ENCODE measurements at regions not wholly inside any gene's neighbourhood (a gene's known extent, or its start where the extent isn't known, plus 50 kb on each side); places are given as distances from the start of the nearest gene placed in this dataset.

DNA sequence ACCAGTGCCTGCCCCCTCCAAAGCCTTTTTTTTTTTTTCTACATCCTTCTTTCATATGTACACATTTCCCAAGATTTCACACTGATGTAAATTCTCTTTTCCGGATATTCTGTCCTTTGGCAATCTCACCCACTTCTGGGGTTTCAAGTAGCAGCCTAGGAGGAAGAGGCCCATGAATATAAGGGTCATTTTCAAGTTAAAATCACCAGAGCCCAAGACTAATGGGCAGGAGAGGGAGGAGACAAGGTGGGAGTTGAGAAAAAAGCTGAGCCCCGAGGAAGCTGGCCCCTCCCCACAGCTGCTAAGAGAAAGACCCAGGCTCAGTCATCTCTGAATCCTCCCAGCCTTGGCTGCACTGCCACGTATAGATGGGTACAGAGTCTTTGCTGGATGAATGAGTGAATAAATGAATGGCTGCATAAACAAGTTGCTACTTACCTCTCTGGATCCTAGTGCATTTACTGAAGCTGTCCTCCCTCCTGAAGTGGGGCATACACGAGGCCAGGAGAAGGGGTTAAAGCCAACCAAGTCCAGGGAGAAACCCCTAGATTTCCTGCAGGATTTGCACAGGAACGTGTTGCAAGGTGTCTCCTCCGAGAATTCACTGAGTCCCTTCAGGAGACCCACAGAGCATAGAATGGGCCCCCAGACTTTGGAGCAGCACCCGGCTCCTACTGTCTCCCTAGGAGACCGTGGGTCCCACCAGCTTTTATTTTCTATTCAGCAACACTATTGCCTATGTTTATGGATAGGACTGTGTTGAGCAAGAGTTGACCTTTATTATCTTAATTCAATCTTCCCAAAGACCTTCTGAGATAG, 100.8 kb upstream of the LIPC start:
- DNase-seq = no peak

DNA sequence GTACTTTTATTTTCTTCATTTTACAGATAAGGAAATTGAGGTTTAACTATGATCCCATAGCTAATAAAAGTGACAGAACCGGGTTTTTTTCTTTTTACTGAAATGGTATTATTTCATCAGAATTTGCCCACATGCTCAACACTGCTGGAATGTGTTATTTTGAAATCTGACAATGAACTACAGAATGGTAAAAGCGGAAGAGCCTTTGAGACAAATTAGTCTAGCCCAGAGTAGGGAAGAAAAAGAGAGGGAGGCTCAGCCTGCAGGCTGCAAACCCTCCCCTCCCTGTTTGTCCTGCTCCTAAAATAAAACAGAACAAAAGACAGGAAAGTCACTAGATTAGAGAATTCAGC, 100.3 kb upstream of the LIPC start:
- DNase-seq = no peak

DNA sequence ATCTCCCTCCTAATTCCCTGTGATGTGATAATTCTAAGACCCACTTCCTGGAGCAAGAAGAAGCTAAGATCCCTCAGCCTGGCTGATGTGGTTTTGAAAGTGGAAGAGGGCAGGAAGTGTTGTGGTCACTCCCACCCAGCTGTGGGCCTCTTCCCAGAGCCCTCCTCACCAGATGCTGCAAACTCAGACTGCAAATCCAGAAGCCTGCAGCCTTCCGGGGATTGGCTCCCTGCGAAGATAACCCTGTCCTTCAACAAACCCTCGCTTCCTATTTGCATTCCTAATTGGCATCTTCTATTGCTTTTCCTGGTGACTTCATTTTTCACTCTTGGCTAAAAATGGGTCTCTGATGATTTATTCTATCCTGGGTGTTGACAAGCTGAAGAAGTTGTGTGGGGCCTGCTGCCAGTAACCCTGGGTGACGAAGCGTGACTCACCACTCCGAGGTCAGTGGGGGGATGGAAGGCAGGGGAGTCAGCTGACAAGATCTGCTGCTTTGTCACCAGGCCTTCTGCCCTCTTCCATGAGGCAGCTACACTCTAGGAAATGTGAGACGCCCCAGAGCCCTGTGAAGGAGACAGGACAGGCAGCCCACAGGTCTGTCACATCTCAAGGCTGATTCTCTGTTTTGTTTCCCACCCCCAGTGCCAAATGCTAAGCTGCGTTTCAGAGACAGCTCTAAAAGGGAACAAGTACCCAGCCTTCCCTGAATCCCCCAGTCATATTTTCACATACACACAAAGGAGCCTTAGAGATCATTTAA, 99.7 kb upstream of the LIPC start:
- peak; percentile 19 for DNase-seq

DNA sequence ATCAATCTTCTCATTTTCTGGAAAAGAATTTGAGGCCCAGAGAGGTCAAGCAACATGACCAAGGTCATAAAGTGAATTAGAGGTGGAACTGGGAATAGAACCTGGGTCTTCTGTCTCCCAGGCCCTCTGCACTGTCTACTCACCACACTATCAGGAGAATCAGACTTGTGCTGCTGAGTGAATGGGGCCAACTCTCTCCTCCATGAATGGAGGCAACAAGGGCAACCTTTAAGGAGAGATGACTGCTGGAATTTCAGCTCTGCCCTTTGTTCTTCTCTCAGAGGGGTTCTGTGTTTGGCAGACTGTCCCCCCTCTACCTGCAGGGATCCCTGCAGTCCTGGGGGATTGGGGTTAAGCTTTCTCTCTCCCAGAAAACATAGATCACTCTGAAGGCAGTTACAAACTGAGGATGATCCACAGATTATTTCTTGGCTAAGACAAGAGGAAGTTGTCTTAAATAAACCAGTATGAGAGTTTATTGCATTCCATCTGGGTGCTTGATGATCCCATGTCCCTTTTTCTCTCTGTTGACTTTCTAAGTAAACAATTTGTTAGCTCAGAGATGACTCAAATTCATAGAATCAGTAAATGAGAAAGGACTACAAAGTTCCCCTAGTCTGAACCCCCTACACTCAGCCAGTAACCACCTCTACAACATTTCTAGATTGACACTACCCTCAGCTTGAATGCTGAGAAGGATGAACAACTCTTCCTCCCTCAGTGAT, 99.0 kb upstream of the LIPC start:
- no peak for DNase-seq

DNA sequence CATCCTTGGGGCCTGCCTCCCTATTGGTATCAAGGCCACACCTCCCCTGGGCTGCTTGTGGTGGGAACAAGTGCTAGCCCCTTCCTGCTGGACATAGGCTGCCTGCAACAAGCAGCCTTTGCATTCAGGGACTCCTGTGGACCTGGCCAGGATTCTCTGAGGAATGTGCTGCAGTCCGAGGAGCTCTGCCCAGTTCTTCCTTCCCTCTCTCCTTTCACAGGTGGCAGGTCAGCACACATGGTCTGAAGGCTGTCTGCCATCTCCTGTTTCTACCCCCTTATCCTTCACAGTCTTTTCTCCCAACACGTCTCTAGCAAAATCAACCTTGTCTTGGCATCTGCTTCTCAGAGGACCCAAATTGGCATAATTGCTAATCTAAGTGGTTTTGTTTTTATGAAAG, 97.0 kb upstream of the LIPC start:
- no peak for DNase-seq

- DNase-seq = no peak
Observed at GRCh38 chr15:58336161-58336560, 95.6 kb upstream of the LIPC start.

- no peak for DNase-seq
Observed at GRCh38 chr15:58340176-58340575, 91.6 kb upstream of the LIPC start.

- no peak for DNase-seq
Observed at GRCh38 chr15:58342508-58342907, 89.3 kb upstream of the LIPC start.

DNA sequence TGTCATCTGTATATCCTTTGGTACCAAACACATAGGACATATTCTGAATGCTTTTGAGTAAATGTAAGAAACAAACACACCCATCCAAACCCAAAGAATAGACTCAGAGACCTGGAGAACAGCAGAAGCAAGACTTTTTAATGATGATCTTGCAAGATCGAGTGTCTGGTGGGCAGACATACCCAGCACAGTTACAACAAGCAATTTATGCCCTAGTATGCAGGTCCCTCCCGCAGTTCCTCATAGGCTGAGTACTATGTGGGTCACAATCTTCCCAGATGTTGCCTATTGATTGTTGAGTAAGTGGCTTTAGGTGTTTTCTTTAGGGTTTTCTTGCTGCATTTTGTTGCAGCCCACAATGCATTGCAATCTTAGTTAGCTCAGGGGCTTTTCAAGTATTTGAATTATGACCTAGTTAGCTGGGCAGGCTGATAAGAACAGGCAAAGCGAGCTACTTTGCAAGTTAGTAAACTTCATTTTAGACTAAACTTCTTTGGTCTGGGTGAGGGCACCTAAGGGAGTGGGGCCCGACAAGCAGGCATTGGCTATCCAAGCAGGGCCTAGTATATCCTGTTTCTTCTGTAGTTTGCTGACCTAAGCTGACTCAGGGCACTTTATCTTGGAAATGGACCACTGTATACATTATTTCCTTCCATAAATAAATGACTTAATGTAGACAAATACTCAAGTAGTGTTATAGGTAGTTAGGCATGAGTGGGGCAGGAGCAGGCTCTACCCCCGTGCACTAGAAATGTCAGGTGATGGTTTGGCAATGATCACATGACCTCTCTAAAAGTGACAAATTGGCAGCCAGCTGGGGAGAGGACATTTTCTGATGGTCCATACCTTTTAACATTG, 87.3 kb upstream of the LIPC start:
- no peak for DNase-seq

- DNase-seq = no peak
Observed at GRCh38 chr15:58346361-58346760, 85.4 kb upstream of the LIPC start.

DNA sequence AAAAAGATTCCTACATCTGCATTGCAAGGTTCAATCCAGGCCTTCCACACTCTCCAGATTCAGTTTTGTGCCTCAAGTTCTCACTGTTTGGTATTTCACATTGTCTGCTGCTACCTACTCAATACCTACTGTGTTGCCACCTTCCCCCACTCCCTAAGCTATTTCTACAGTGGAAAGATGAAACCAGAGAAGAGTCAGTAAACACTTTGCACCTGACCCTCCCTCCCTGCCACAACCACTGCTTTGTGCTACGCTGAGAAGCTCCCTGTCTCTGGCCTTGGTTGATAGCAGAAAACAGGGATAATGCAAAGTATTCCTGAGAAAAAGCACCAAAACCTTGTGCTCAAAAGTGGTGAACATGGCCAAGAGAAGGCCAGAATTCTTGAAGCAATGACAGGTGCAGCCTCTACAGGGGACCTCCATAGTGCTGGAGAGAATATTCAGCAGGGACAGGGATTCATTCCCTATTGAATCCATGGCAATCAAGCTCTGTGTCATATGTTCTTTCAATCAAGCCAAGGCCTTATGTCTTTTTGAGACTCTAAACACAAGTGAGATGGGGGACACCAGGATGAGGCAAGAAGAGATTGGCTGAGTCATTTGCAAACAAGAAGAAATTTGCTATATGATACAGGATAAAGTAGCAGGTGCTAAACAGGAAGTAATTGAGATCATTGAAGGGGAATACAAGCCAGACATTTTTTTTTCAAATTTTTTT, 83.5 kb upstream of the LIPC start:
- no peak for DNase-seq

DNA sequence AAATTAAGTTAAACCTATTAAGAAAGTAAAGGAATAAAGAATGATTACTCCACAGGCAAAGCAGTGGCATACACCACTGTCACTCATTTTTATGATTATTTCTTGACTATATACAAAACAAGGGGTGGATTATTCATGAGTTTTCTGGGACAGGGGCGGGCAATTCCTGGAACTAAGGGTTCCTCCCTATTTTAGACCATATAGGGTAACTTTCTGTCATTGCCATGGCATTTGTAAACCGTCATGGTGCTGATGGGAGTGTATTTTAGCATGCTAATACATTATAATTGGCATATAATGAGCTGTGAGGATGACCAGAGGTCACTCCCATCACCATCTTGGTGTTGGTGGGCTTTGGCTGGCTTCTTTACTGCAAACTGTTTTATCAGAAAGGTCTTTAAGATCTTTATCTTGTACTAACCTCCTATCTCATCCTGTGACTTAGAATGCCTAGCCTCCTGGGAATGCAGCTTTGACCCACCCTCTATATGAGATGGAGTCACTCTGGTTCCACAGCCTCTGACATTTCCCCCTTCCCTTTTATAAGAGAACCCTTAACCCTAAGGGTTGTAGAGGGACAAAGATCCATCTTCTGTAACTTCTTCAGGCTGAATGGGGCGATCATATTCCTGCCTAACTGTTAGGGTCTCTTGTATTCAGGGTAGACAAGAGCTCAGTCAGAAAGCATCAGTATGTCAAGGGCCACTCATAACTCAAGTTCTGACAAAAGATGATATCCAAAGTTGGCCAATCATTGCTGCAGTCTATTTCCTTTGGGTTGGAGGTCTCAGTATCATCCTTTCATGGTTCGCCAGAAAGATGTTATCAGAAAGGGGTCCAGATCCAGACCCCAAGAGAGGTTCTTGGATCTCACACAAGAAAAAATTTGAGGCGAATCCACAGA, 79.5 kb upstream of the LIPC start:
- no peak for DNase-seq

- DNase-seq = no peak
Observed at GRCh38 chr15:58355382-58355971, 76.3 kb upstream of the LIPC start.

DNA sequence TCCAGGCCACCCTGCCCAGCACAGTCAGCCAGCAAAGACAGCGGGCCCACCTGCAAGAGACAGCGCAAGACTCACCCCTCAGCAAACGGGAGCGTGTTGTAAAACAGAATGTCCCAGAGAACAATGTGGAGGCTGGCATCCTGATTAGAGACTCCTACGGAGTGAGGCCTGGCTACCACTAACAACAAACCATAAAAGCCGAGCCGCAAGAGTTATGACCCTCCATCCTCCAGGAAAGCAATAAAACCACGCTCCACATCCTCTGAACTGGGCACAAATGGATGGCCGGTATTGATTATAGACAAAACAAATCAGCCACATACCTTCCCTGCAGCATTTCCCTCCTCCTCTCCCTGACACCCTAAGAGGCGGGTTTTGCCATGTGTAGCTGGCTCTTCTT, 75.8 kb upstream of the LIPC start:
- no peak for DNase-seq

DNA sequence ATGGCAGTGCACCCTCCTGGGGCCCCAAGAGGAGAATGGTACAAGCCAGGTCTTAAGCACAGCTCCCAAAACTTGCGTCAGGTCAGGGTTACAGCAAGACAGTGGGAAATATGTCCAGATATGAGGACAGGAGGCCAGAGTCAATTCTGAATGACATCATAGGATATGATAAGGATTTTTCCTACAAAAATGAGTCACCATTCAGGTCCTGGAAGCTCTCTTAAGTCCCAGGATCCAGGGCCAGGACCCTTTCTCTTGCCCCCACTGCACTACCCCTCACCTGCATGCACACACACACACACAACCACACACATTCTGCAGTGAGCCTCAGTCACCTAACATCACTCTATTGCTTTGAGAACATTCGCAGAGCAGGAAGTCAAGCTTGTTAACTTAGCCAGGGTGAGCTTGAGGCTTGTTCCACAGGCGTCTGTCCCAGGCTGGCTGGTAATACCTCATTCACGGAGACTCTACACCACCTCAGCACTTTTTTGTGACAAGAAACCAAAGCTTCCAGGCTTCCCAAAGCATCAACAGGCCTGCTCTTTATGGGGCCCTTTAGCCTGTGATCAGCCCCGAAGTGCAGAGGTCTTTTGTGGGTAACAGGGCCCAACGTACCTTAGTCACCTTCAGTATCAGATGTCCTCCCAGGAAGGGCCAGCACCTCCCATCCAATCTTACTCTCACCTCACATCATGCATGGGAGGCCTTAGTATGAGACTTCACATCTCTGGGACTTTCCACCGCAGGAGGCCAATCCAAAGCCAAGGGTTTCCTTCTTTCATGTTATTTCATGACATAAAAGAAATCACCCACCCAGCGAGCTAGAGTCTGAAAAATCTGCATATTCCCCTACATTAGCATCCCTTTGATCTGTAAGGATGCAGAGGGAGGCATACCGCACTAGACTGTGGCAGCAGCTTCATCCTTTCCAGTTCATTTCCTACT, 74.0 kb upstream of the LIPC start:
- DNase-seq = no peak

DNA sequence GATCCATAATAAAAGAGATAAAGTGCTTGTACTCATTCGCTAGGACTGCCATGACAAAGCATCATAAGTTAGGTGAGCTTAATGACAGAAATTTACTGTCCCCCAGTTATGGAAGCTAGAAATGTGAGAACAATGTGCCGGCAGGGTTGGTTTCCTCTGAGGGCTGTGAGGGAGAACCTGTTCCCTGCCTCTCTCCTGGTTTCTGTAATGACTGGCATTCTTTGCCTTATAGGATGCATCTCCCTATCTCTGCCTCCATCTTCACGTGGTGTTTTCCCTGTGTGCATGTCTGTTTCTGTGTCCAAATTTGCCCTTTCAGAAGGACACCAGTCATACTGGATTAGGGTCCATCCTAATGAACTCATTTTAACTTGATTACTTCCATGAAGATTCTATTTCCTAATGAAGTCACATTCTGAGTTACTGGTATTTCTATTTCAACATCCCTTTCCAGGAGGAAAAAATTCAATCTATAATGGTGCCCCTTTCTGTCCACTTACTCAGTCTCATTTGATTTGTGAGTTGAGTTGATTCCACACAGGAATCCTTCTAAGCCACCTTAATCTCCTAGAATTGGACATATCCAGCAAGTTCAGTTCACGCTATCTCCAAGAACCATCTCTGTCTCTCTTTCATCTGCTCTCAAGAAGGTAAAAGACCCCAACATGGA, 71.2 kb upstream of the LIPC start:
- no peak for DNase-seq

DNA sequence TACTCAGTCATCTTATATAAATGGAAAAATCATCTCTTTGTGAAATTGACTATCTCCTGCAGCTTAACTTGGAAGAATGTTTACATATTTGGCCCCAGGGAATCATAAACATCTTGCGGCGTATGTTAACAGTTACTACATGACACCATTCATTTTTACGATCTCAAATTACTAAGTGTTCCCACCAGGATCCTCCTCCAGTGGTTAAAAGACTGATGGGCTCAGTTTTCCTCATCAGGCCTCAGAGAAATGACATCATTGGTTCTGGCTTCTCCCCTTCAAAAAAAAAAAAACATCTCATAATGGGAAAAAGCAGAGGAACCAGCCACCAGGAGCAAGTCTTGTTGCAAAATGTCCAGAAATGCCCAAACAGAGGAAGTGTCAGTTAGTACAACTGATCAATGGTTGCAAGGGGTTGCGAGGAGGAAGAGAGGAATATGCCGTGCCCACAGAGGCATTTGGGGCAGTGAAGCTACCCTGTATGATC, 70.5 kb upstream of the LIPC start:
- no peak for DNase-seq

- no peak for DNase-seq
Observed at GRCh38 chr15:58362262-58362922, 69.4 kb upstream of the LIPC start.
